ENCODE measurements at regions not wholly inside any gene's neighbourhood (a gene's known extent, or its start where the extent isn't known, plus 50 kb on each side); places are given as distances from the start of the nearest gene placed in this dataset.
"Not testable (repeated sequence)": the region's sequence is repeated elsewhere in the genome, so short reads cannot be mapped to it uniquely, and the experiment has no call there.

DNA sequence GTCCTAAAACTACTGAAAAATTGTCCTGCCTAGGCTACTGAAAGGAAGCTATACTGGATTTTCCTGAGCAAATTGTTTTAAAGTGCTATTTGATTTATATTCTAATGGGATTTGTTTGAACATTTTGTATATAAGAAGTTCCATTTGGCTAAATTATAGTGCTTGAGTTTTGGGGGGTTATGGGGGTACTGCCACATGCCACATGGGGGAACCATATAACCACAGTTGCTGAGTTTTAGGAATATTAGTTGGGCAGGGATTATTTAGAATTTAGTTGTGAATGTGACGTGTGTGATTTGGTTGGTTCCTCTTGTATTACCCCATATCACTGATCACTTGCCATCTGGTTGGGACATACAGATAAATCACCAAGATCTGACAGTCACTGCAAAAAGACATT, 224.5 kb upstream of the TAPT1 start:
- no peak for DNase-seq

DNA sequence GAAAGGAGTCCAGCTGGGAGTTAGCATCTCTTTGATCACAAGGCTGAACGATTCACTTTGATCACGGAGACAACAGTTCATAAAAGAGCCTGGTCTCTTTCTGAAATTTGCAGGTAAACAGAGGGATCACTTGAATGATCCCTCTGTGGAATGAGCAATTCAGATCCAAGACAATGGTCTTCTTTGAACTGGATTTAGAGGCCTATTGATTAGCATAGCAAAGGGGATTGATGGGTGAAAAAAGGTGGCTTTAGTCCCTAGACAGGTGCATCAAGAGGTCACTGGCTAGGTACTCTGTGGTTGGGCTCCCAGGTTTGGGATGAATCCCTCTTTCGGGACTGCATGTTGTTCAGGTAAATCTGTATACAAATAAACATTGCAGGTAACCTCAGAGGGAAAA, 223.8 kb upstream of the TAPT1 start:
- no peak for DNase-seq

DNA sequence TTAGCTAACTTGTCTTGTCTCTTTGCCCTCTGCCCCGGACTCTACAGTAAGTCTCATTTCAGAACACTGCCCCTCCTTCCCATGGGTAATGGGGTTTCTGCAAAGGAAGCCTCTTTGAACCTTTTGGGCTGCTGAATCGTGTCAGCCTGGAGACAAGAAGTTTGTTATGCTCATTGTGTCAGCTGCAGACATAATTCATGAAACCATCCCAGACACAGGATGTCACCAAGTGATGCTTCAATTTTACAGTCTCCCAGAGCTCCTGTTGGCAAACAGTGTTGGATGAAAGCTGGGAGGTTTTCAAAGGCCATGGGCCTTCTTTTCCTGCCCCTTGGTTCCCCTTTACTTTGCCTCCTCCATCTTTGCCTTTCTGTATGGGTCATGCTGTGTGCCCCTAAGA, 223.1 kb upstream of the TAPT1 start:
- DNase-seq: no peak

DNA sequence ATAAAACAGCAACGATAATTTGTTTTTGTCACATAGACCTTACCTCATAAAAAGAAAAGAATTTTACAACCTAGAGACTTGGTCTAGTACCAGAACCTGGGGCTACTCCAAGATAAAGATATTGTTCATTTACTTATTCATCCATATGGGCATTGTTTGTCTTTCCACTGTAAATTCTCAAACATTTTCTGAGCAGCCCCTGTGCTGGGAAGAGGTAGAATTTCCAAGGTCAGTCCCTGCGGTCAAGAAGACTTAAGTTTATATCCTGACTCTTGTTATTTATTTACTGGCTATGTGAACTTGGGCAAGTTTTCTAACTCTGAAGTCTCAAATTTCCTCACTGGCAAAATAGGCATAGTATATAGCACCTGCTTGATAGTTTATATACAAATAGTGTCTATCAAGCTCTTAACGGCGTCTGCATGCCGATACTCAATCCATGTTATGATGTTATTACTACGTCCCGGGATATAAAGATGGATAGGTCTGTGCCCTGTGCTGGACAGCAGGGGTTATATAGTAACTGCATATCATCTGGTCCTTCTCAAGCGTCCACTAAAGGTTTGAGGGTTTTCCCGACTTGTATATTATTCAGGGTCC, 222.1 kb upstream of the TAPT1 start:
- no peak for DNase-seq

DNA sequence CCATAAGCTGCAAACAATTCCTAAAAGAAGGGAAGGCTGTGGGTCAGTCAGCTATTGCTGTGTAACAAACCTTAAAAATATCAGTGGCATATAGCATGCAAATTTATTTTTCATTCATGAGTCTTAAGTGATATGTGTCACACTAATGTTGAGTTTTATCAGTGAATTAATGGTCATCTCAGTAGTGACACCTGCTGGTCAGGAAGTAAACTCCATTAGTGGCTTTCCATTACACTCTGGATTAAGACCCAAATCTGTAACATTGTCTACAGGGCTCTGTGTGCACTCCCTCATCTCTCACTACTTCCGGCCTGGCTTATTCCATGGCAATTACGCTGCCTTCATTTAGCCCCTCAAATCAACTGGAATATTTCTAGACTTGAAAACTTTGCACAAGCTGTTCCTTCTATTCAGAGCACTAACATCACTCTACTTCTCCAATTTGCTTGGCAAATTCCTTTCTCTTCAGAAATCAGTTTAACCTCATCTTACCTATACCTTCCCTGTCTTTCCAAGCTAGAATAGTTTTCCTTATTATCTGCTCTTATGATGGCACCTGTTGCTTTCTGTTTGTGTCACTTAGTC, 217.3 kb upstream of the TAPT1 start:
- no peak for DNase-seq

DNA sequence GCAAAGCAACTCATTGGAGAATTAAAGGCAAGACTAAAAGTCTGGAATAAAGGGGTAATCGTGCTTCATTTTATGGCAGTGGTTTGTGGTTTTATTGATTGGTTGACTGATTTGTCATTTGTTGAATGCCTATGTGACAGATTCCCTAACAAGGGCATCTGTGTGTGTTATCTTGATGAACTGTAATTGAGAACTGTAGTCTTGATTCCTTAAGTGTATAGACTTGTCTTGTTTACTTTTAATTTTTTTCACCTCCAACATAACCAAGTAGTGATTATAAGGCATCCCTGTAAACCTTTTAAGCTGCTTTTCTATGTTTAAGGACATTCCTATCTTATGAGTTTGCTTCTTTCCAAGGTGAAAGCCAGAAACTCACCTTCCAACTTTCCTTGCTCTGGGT, 216.0 kb upstream of the TAPT1 start:
- DNase-seq: no peak

DNA sequence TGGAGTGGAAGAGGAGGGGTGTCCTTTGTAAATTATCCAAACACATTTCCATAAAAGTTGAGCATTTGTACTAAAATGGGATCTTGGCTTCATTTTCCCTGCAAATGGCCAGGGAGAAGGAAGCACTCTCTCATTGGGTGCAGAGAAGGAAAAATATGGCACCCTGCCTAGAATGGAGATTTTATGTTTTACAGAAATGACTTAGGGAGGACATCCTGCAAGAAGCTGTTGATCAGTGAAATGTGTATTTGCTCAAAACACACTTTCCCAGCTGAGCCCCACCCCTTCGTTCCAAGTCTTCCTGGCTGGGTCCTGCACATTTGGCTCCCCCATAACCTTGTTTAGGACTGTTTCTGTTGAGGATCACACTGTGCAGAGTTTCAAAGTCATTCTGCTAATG, 213.5 kb upstream of the TAPT1 start:
- no peak for DNase-seq

DNA sequence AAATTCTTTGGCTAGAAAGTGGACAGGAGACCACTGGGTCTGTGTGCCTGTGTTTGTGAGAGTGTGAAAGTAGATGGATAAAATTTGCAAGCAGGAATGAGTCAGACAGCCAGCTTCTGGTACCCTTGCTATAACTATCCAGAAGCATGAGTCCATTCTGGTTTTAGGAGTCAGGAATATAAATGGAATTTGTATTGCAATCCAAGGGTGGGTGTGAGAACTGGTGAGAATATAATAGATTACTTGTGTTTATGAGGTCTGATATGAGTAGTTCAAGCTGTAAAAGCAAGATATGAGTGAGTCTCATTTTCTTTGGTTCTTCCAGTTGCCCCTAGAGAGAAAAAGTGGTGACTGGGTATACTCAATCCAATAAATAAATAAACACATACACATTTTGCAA, 212.7 kb upstream of the TAPT1 start:
- DNase-seq: no peak

DNA sequence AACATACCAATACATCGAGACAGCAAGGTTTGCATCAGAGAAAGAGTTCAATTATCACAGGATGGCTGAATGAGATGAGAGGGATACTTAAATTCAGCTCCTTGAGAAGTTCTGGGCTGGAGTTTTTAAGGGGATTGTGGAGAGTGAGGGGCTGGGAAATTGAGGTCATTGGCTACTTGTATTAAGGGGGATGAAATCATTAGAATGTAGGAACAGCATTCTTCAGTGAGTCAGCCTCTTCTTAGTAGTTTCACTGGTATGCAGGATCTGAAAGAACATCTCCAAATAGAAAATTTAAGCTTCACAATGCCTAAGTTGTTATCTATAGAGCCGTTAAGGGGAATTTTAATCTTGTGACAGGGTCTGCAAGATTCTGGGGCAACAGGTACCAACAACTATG, 211.6 kb upstream of the TAPT1 start:
- DNase-seq: no peak

DNA sequence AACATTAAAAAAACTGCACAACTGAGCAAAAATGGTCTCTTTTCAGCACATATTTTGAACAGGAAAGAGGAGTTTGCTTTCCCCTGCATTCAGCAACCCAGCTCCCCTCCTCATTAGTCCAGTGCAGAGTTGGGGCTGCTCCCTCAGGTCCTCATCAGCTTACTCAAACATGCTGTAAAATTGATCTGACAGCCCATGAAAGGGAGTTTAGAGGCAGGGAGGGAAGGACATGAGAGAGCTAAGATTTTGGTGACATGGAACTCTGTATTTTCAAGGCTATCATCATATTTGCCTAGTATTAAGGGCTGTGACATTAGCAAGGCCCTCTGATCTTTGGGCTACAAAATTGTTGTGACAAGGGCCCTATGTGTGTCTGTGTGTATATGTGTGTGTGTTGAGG, 205.6 kb upstream of the TAPT1 start:
- DNase-seq: no peak

DNA sequence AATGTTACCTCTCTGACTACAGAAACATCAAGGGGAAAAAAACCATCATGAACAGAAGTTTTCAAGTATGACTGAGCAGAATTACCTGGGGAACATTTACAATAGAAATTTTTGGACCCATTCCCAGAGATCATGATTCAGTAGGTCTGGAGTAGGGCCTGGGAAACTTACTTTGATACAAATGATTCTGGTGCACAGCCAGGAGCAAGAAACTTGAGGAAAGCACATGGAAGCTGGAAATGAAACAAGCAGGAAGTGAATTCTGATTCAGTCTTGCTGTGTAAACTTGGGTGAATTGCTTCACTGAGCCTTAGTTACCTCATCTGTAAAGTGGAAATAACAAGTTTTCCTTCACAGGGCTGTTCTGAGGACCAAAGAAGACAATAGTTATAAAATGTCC, 192.5 kb upstream of the TAPT1 start:
- DNase-seq: no peak

DNA sequence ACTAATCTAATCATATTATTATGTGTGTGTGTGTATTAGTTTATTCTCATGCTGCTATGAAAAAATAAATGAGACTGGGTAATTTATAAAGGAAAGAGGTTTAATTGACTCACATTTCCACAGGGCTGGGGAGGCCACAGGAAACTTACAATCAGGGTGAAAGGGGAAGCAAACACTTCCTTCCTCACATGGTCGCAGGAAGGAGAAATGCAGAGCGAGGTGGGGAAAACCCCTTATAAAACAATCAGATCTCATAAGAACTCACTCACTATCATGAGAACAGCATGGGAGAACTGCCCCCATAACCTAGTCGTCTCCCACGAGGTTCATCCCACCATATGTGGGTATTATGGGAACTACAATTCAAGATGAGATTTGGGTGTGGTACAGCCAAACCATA, 190.9 kb upstream of the TAPT1 start:
- no peak for DNase-seq

DNA sequence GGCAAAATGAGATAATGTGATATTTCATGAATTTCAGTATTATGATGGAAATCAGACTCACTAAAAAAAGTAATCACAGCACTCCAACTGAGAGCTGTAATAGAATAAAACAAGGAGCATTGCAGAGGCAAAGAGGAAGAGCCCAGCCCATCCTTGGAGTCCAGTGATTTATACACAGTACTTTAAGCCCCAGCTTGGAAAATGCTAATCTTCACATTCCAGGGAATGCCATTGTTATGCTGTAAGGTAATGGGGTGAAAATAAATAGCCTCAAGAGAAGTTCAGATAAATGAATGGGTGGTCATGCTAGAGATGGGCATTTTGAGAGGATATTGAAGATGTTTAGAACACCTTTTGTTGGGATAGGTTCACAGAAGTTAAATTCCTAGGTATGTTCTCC, 190.3 kb upstream of the TAPT1 start:
- DNase-seq: no peak

DNA sequence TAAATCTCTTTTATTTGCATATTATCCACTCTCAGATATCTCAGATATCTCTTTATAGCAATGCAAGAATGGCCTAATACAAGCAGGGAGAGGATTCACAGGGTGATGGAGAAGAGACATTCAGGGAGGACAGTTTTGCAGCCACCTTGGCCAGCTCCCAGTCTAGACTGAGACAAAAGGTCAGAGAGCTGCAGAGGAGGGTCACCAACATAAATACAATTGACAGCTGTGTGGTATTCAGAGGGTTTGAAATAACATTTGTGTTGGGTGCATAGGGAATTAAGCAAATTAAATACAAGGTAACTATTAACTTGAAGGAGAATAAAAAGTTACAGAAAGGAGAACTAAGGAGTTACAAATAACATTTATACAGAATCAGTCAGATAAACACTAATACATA, 189.5 kb upstream of the TAPT1 start:
- no peak for DNase-seq

DNA sequence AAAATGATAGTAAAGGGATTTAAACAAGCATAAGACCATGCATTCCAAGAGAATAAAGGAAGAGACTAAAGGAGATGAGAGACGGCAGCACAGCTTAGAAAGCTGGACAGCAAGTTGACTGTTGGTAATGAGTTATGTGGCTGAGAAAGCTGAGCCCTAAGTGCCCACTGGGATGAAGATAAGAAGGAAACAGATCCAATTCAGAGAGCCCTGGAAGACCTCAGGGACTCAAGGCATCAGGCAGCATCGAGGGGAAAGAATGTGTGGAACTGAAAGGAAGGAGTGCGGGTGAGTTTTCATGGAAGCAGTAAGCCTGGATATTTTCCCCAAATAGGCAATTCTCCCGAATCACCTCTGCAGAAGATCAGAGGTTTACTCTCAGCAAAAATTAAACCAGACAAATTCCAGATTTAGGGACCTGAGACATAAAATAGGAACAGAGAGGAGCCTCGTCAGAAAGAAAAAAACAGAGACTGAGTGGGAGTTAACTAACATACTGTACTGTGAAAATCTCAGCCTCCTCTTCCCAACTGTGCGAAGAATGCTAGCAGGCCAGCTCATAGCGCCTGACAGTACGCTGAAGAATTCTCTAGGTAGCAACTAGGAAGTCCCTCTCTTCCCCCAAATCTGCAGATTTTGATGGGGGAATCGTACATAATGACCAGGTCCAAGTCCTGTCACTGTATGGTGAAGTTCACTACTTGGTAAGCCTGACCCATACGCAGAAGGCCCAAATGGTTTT, 187.7 kb upstream of the TAPT1 start:
- no peak for DNase-seq

DNA sequence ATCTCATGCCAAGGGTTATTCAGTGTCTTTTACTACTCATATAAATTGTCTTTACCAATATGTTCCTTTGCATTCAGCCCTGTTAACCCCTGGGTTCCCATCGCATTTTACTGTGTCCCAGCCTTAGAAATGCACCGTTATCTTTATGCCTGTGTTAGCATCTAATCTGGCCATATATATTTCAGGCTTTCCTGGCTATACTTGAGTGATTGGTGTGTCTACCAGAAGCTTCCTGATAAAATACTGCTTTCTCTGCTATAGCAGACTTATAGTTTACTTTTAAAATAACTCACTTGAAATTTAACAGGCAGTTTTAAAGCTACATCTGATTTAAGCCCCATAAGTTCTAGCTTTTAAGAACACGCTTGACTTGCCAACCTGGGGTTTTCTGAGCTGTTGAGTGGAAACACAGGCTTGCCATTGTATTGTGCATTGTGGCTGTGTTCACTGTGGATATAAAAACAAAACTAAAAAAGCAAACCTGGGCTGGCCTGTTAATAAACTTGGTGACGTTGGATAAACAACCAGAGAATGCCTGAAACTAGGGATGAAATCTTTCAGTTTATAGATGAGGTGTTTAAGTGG, 185.3 kb upstream of the TAPT1 start:
- no peak for DNase-seq

DNA sequence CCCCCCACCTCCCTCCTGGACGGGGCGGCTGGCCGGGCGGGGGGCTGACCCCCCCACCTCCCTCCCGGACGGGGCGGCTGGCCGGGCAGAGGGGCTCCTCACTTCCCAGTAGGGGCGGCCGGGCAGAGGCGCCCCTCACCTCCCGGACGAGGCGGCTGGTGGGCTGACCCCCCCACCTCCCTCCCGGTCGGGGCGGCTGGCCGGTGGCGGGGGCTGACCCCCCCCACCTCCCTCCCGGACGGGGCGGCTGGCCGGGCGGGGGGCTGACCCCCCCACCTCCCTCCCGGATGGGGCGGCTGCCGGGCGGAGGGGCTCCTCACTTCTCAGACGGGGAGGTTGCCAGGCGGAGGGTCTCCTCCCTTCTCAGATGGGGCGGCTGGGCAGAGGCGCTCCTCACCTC, 166.9 kb upstream of the TAPT1 start:
- DNase-seq: not testable (repeated sequence)

DNA sequence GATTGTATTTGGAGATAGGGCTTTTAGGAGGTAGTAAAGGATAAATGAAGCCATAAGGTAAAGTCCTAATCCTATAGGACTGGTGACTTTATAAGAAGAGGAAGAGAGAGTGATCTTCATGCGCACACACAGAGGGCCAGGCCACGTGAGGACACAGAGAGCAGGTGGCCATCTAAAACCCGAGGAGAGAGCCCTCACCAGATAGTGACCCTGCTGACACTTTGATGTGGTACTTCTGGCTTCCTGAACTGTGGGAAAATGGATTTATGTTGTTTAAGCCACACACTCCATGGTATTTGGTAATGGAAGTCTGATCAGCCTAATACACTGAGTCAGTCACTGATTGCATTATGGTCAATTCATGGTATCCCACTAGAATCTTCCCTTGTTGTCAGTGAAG, 164.9 kb upstream of the TAPT1 start:
- no peak for DNase-seq

DNA sequence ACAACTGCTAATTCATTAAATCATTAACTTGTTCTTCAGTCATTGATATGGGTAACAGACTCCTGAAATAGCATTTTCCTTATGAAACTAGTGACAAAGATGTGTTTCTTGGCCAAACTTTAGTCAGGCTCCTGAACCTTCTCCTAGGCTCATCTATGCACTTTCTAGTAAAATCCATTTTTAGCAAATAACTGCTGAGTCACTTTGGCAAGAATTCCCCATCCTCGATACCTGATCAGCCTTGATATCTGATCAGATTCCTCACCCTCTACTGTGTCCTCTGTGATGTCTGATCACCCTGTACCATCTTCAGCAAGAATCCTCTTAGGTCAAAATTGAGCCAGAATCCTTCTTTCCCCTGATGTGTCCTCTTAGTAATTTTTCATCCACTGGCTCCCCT, 161.2 kb upstream of the TAPT1 start:
- DNase-seq: no peak

DNA sequence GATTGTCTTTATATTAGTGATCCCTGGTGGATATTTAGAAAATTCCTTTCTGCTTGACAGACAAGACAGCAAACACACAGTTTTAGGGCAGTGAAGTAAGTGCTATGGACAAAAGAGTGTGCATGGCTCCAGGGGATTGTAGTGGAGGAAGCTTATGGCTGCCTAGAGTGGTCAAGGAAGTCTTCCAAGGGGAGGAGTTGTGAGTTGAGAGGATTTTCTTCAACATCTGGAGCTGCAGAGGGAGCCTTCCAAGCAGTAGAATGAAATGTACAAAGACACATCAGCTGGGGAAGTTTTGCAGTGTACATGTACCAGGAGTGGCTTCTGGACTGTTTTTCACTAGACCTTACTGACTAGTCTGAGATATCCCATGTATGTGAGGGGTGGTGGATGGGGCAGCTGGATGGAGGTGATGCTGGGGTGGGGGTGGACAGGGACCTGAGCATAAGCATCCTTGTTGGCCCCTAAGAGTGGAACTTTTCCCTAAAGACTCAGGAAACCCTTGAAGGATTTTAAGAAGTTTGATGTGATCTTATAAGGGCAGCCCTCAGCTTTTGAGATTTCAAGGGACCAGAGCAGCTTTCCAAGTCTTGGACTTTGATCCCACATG, 160.5 kb upstream of the TAPT1 start:
- no peak for DNase-seq

DNA sequence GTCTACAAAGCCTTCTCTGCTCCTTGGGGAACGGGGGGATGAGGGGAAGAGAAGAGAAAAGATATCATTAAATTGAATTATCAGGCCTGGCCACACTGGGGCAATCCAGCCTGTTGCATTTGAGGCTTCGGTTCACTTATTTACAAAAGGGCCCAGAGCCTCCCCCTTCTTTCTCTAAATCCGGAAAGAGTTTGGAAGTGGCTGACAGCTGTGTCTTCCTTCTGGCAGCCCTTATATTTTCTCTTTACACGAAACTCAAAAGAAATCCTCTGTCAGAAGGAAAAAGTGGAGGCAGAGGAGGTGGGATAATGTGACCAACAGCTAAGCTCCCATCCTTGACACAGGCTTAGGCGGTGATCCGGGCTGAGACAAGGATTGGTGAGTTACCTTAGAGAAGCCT, 158.3 kb upstream of the TAPT1 start:
- no peak for DNase-seq

DNA sequence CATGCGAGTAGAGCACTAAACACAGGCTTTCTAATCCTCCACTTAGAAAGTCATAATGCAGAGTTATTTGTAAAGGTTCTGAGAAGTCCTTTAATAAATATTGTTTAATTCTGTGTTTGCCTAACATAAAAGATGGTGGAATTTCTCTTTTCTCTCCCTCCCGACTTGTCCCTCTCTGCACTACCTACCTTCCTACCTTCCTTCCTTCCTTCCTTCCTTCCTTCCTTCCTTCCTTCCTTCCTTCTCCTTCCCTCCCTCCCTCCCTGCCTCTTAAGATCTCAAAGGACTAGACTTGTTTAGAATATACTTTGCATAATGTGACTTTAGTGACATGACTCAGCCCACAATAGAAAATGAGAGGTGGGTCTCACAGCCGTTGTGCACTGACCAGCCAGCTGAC, 156.3 kb upstream of the TAPT1 start:
- no peak for DNase-seq

DNA sequence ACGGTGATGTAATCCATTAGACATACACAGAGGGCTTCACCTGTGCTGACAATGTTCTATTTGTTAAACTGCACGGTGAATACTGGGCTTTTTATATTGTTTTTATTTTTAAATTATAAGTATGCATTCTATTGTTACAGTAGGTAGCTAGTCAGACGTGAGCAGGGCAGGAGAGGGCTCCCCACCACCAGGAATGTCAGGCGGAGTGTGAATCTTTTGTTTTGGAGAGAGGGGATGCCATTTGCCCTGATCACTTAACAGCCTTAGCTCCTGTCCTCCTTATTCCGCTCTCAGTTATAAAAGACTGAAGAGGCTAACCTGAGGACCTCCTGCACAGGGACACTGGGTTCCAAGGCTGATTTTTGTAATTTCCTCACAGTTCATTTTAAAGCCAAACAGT, 151.6 kb upstream of the TAPT1 start:
- DNase-seq: no peak

DNA sequence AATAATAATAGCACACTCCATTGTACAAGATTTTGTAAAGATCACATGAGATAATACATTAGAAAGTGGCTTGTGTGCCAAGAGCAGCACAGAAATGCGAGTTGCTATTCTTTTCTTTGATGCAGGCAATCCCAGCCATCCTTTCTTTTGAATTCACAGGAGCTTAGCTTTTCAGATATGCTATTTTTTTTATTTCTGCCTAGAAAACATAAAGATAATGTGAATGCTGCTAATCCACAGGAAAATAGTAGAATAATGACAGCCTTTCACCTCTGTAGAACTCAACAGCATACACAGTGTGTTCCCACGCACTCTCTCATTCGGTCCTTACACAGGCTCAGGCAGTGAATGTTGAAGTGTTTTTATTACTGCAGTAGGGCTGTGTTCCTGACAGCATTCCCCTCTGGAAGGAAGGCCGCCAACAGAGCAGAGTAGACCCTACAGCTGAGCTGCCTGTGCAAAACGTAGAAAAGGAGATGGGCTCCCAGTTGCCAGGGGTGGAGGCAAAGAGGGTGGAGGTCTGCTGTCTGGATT, 138.8 kb upstream of the TAPT1 start:
- no peak for DNase-seq

Data from NCI-H1105 treated with DMSO at 0.1 percent for 48 hours (cell line).